ENCODE measurements at regions not wholly inside any gene's neighbourhood (a gene's known extent, or its start where the extent isn't known, plus 50 kb on each side); places are given as distances from the start of the nearest gene placed in this dataset.

- no peak for DNase-seq
Measured at GRCh38 chr17:62913991-62914570, 52.0 kb upstream of the TANC2 start.

- no peak for DNase-seq
Measured at GRCh38 chr17:62912363-62912762, 53.7 kb upstream of the TANC2 start.

- no peak for DNase-seq
Measured at GRCh38 chr17:62911114-62911513, 54.9 kb upstream of the TANC2 start.

- no peak for DNase-seq
Measured at GRCh38 chr17:62910277-62910676, 55.8 kb upstream of the TANC2 start.

GRCh38 chr17:62907961-62908360 lies 58.1 kb upstream of the TANC2 start:
- no peak for DNase-seq

GRCh38 chr17:62906881-62907280 lies 59.2 kb upstream of the TANC2 start:
- no peak for DNase-seq

GRCh38 chr17:62905233-62905632 lies 60.8 kb upstream of the TANC2 start:
- DNase-seq = no peak

GRCh38 chr17:62902531-62903220 lies 63.4 kb upstream of the TANC2 start:
- DNase-seq = no peak

GRCh38 chr17:62901544-62901943 lies 64.5 kb upstream of the TANC2 start:
- DNase-seq = no peak

- DNase-seq = no peak
Measured at GRCh38 chr17:62900096-62900495, 65.9 kb upstream of the TANC2 start.

- peak; percentile 42 for DNase-seq
Measured at GRCh38 chr17:62899361-62899760, 66.7 kb upstream of the TANC2 start.

GRCh38 chr17:62898239-62898864 lies 67.7 kb upstream of the TANC2 start:
- DNase-seq = peak; percentile 82

GRCh38 chr17:62897706-62898105 lies 68.3 kb upstream of the TANC2 start:
- DNase-seq = no peak

GRCh38 chr17:62895320-62896301 lies 70.4 kb upstream of the TANC2 start:
- no peak for DNase-seq

GRCh38 chr17:62892870-62893338 lies 73.1 kb upstream of the TANC2 start:
- peak; percentile 57 for DNase-seq

- DNase-seq = no peak
Measured at GRCh38 chr17:62892061-62892675, 73.9 kb upstream of the TANC2 start.

GRCh38 chr17:62891659-62892058 lies 74.4 kb upstream of the TANC2 start:
- DNase-seq = no peak

GRCh38 chr17:62888765-62889164 lies 77.3 kb upstream of the TANC2 start:
- no peak for DNase-seq

GRCh38 chr17:62888148-62888547 lies 77.9 kb upstream of the TANC2 start:
- no peak for DNase-seq

- DNase-seq = no peak
Measured at GRCh38 chr17:62887437-62887836, 78.6 kb upstream of the TANC2 start.

- DNase-seq = no peak
Measured at GRCh38 chr17:62884781-62885180, 76.7 kb upstream of the MARCHF10 start.

- no peak for DNase-seq
Measured at GRCh38 chr17:62882878-62883277, 74.8 kb upstream of the MARCHF10 start.

- no peak for DNase-seq
Measured at GRCh38 chr17:62882284-62882683, 74.2 kb upstream of the MARCHF10 start.

Measured in femur (tissue), 1 donor.